NCI-H1930 (cell line): ENCODE measurements at regions not wholly inside any gene's neighbourhood (a gene's known extent, or its start where the extent isn't known, plus 50 kb on each side); places are given as distances from the start of the nearest gene placed in this dataset.
A peak's percentile ranks its signal among the peaks of the same experiment; 100 is the strongest.

Source experiments
- DNase-seq, 2 experiments: peaks; one replicate each; lab custom pipeline; 2025; lab: John Stamatoyannopoulos, UW

GRCh38 chr10:59088912-59089573 is 87.4 kb upstream of the PHYHIPL start:
- no peak for DNase-seq

GRCh38 chr10:59090817-59091622 is 85.4 kb upstream of the PHYHIPL start:
- DNase-seq = peak; percentile 32 to 47

GRCh38 chr10:59093461-59093860 is 83.0 kb upstream of the PHYHIPL start:
- peak in 1 of 2 experiments; percentile 27 for DNase-seq

- no peak for DNase-seq
Measured at GRCh38 chr10:59096631-59097030, 79.8 kb upstream of the PHYHIPL start.

- DNase-seq = peak in 1 of 2 experiments; percentile 29
Measured at GRCh38 chr10:59098387-59098786, 78.1 kb upstream of the PHYHIPL start.

- DNase-seq = peak; percentile 30 to 41
Measured at GRCh38 chr10:59098831-59099452, 77.5 kb upstream of the PHYHIPL start.

GRCh38 chr10:59099481-59099880 is 77.0 kb upstream of the PHYHIPL start:
- peak; percentile 37 to 51 for DNase-seq

GRCh38 chr10:59102394-59102793 is 74.0 kb upstream of the PHYHIPL start:
- no peak for DNase-seq

GRCh38 chr10:59104186-59104585 is 72.3 kb upstream of the PHYHIPL start:
- DNase-seq = peak in 1 of 2 experiments; percentile 30

GRCh38 chr10:59106441-59106840 is 70.0 kb upstream of the PHYHIPL start:
- DNase-seq = no peak

- DNase-seq = no peak
Measured at GRCh38 chr10:59107147-59107546, 69.3 kb upstream of the PHYHIPL start.

- no peak for DNase-seq
Measured at GRCh38 chr10:59108296-59108870, 68.1 kb upstream of the PHYHIPL start.

GRCh38 chr10:59108886-59109288 is 67.6 kb upstream of the PHYHIPL start:
- peak in 1 of 2 experiments; percentile 19 for DNase-seq

- DNase-seq = no peak
Measured at GRCh38 chr10:59109826-59110225, 66.6 kb upstream of the PHYHIPL start.

- no peak for DNase-seq
Measured at GRCh38 chr10:59124187-59124586, 52.3 kb upstream of the PHYHIPL start.

GRCh38 chr10:59125666-59126065 is 50.8 kb upstream of the PHYHIPL start:
- no peak for DNase-seq

- DNase-seq = no peak
Measured at GRCh38 chr10:59126261-59126660, 50.2 kb upstream of the PHYHIPL start.
